ENCODE measurements at regions not wholly inside any gene's neighbourhood (a gene's known extent, or its start where the extent isn't known, plus 50 kb on each side); places are given as distances from the start of the nearest gene placed in this dataset.
A peak's percentile ranks its signal among the peaks of the same experiment; 100 is the strongest.

GRCh38 chr2:150006591-150006990, 419.0 kb upstream of the MMADHC start:
- no peak for DNase-seq (ENCODE audit: low read depth)
- H3K4me3 ChIP-seq (ENCODE audit: low read depth, low read length) = no peak overlapping the region

DNA sequence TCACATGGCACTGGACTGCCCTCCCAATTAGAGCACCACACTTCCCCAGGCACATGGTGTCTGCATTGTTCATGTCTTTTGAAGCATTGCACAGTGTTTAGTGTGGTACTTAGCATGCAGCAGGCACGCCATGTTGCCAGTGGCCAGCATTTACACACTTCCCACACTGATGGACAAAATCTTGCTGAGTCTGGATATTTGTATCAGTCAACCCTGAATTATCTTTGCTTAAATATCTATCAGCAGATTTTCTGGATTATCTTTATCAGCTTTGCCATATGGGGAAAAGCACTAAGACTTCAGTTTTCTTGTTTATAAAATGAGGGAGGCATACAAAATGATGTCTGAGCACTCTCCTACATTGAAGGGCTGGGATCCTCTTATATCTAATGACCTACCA, 416.0 kb upstream of the MMADHC start:
- no peak overlapping the region for H3K4me3 ChIP-seq (ENCODE audit: low read depth, low read length)
- no peak for DNase-seq (ENCODE audit: low read depth)

DNA sequence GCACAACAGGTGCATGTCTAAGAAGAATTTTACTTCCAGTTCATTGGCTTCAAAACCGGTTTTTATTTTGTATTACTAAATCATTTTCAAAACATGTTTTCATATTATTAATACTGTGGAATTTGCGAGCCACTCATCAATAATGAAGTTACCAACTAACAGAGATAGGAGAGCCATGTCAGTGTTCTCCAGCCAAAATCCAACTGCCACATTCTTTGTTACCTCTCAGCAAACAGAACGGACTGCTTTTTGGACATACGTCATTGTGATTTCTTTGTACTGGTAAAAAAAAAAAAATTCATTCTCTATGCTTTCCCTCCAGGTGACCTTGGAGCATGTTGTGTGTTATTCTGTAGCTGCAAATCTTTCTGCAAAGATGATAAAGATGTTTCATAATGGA, 414.2 kb upstream of the MMADHC start:
- no peak overlapping the region for H3K4me3 ChIP-seq (ENCODE audit: low read depth, low read length)
- no peak for DNase-seq (ENCODE audit: low read depth)

- no peak for DNase-seq (ENCODE audit: low read depth)
- H3K4me3 ChIP-seq (ENCODE audit: low read depth, low read length) = no peak overlapping the region
Measured at GRCh38 chr2:149996901-149997300, 409.3 kb upstream of the MMADHC start.

- DNase-seq (ENCODE audit: low read depth) = peak; percentile 77
- H3K4me3 ChIP-seq (ENCODE audit: low read depth, low read length) = no peak overlapping the region
Measured at GRCh38 chr2:149994057-149994728, 406.6 kb upstream of the MMADHC start.

- no peak for DNase-seq (ENCODE audit: low read depth)
- no peak overlapping the region for H3K4me3 ChIP-seq (ENCODE audit: low read depth, low read length)
Measured at GRCh38 chr2:149993316-149993715, 405.7 kb upstream of the MMADHC start.

DNA sequence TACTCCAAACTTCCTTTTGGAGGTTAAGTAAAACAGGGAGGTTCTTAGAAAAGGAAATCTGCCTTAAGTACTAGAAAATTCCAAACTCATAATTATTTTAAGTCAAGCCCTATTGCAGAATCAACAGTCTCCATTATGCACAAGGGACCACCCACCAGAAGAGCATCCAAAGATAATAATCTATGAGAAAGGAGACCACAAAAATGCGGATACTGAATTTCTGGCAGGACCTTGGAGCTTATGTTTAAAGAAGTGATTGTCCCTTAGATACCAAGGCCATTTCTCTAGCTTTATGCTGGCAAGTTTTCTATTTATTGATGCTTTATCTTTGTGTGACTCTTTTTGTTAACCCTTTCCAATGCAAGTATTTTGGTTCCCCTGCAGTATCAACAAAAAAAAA, 404.0 kb upstream of the MMADHC start:
- no peak overlapping the region for H3K4me3 ChIP-seq (ENCODE audit: low read depth, low read length)
- DNase-seq (ENCODE audit: low read depth) = no peak

- H3K4me3 ChIP-seq (ENCODE audit: low read depth, low read length) = no peak overlapping the region
- no peak for DNase-seq (ENCODE audit: low read depth)
Measured at GRCh38 chr2:149990965-149991364, 403.4 kb upstream of the MMADHC start.

- no peak for DNase-seq (ENCODE audit: low read depth)
- H3K4me3 ChIP-seq (ENCODE audit: low read depth, low read length) = no peak overlapping the region
Measured at GRCh38 chr2:149989447-149990063, 402.0 kb upstream of the MMADHC start.

GRCh38 chr2:149988361-149988760, 400.8 kb upstream of the MMADHC start:
- DNase-seq (ENCODE audit: low read depth) = no peak
- H3K4me3 ChIP-seq (ENCODE audit: low read depth, low read length) = no peak overlapping the region

GRCh38 chr2:149986861-149987260, 399.3 kb upstream of the MMADHC start:
- H3K4me3 ChIP-seq (ENCODE audit: low read depth, low read length) = no peak overlapping the region

DNA sequence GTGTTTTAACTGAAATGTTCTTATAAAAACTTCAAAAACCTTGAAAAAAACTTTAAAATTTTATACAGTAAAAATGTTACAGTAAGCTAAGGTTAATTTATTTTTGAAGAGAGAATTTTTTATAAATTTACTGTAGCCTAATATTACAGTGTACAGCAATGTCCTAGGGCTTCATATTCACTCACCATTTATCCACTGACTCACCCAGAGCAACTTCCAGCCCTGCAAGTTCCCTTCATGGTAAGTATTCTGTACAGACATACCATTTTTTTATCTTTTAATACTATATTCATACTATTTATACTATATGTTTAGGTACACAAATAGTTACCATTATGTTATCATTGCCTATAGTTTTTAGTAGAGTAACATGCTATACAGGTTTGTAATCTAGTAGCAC, 396.7 kb upstream of the MMADHC start:
- H3K4me3 ChIP-seq (ENCODE audit: low read depth, low read length) = no peak overlapping the region
- no peak for DNase-seq (ENCODE audit: low read depth)

More at GRCh38 chr2:149986861-149987260, 399.3 kb upstream of the MMADHC start:
- DNase-seq (ENCODE audit: low read depth) = no peak

DNA sequence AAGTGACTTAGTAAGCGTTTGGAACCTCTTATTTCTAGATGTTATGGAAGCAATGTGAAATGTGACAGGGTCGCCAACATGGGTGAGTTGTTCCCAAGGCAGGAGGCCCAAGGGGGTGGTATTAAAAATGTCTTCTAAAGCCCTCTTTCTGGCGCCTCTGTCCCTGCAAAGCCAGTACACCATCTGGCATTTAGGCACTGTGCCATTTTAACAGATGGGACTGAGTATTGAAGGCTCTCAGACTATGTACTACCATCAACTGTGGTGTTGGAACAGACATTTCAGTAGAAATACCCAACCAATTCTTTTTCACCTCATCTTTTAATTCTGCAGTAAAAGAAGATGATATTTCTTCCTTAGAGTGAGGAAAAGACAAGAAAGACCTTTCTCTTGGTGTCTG, 384.5 kb upstream of the MMADHC start:
- H3K4me3 ChIP-seq (ENCODE audit: low read depth, low read length) = no peak overlapping the region
- DNase-seq (ENCODE audit: low read depth) = no peak

- no peak overlapping the region for H3K4me3 ChIP-seq (ENCODE audit: low read depth, low read length)
- DNase-seq (ENCODE audit: low read depth) = peak; percentile 4
Measured at GRCh38 chr2:149954981-149955600, 367.5 kb upstream of the MMADHC start.

DNA sequence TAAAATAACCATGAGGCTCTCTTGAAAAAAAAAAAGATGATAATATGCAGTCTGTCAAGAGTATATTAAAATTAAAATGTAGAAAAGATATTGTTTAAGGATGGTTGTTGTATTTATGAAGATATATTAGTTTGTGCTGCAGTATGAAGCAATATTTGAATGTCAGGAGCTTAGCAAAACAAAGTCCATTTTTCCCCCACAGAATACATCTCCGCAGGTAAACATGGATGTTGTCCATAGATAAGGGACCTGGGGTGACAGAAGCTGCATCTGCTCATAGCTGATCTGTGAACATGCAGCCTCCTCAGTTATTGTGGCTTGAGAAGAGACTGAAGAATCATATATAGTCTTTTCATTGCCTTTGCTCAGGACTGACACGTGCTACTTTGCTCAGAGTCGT, 366.1 kb upstream of the MMADHC start:
- no peak for DNase-seq (ENCODE audit: low read depth)
- no peak overlapping the region for H3K4me3 ChIP-seq (ENCODE audit: low read depth, low read length)

DNA sequence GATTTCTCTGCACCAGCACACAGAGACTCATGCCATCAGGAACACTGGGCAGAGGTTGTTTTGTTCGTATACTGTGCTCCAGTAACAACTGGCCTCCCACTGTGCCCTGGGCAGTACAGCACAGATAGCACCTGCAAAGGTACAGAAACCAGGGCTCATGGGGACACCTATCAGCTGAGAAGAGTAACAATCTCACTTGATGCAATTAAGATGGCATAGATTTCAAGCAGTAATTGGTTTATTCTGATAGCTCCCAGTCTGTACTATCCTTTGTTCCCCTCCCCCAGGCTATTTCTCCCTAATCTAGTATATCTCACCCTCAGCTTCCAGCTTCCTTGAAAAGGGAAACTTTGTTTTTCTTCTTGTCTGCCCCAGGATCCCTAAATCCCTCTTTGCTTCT, 343.9 kb upstream of the MMADHC start:
- no peak for DNase-seq (ENCODE audit: low read depth)
- H3K4me3 ChIP-seq (ENCODE audit: low read depth, low read length) = no peak overlapping the region

DNA sequence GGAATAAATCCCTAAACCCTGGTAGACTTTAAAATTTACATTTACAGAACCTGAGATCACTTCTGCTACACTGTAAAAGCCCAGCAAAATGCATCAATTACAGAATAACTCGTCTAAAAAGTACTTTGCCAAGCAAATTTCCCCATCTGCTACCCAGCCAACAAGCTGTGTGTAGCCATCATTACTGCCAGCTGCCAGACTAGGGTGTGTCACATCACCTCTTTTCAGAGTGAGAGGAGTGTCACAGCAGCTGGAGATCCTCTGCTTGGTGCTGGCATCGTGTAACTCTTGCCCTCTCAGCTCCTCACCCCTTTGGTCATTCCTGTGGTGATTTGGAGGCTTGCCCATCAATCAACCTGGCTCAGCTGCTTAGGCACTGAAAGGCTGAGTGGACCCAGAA, 340.4 kb upstream of the MMADHC start:
- no peak for DNase-seq (ENCODE audit: low read depth)
- H3K4me3 ChIP-seq (ENCODE audit: low read depth, low read length) = no peak overlapping the region

DNA sequence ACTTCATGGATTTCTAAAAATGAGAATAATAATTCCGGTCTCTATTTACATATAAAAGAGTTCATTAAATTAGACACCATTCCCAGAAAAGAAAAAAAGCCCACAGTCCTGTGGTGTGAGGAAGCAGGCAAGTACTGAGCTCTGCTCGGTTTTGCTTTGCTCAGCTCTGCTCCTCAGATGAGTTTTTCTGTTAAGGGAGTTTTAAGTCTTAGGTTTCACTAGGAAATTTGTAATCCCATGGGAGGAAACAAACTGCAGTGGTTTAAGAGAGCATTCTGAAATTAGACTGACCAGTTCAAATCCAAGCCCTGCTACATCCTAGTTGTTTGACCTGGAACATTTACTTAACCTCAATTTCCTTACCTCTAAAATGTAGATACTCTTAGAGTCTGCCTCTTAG, 338.6 kb upstream of the MMADHC start:
- no peak overlapping the region for H3K4me3 ChIP-seq (ENCODE audit: low read depth, low read length)
- no peak for DNase-seq (ENCODE audit: low read depth)

- no peak for DNase-seq (ENCODE audit: low read depth)
Measured at GRCh38 chr2:149924549-149925213, 337.1 kb upstream of the MMADHC start.

GRCh38 chr2:149924028-149924427, 336.5 kb upstream of the MMADHC start:
- DNase-seq (ENCODE audit: low read depth) = no peak
- H3K4me3 ChIP-seq (ENCODE audit: low read depth, low read length) = no peak overlapping the region

More at GRCh38 chr2:149924549-149925213, 337.1 kb upstream of the MMADHC start:
- no peak overlapping the region for H3K4me3 ChIP-seq (ENCODE audit: low read depth, low read length)

Measured in skeletal muscle cell (primary cell).